ENCODE measurements at regions not wholly inside any gene's neighbourhood (a gene's known extent, or its start where the extent isn't known, plus 50 kb on each side); places are given as distances from the start of the nearest gene placed in this dataset.

- TF ChIP-seq EZH2 (IDR thresholded peaks at IDR 0.05) (no peak), POLR2AphosphoS5 (IDR thresholded peaks at IDR 0.05; ENCODE audit: borderline replicate concordance, low read depth, low read length) (no peak)
Observed at GRCh38 chr12:66962290-66962689, 283.4 kb upstream of the GRIP1 start.

Measured in SK-N-MC (cell line).